HL-60 (cell line): ENCODE measurements at regions not wholly inside any gene's neighbourhood (a gene's known extent, or its start where the extent isn't known, plus 50 kb on each side); places are given as distances from the start of the nearest gene placed in this dataset.

Experiments used
- DNase-seq, 2 experiments: peaks; one replicate each; pipeline ENCODE4 v3.0.0-alpha.2; 2010 to 2020; ENCODE audit warnings: low read depth in 1 of 2, low spot score in 1 of 2
- H3K27ac ChIP-seq: fragments of 250-450 bp; sonication (Bioruptor Pico); replicated peaks from 2 replicates; pipeline ENCODE4 v1.5.1; 2020; ENCODE audit warnings: mild to moderate bottlenecking, moderate library complexity
- H3K27me3 ChIP-seq: fragments of 250-450 bp; sonication (Bioruptor Pico); 2 replicates; pipeline ENCODE4 v1.5.1; 2021; ENCODE audit warnings: mild to moderate bottlenecking, moderate library complexity; ENCODE audit not compliant: insufficient read depth, poor library complexity, severe bottlenecking
- H3K4me3 ChIP-seq: replicated peaks from 2 replicates; pipeline ENCODE4 v1.5.1; 2011; ENCODE audit warnings: mild to moderate bottlenecking, control low read depth, low read length; ENCODE audit not compliant: insufficient read depth
- GABPA ChIP-seq: IDR thresholded peaks from 2 replicates; pipeline ENCODE4 v1.6.1; 2012; ENCODE audit warnings: low read depth
- POLR2AphosphoS5 ChIP-seq: IDR thresholded peaks from 2 replicates; pipeline ENCODE4 v1.6.1; 2012; ENCODE audit warnings: low read depth
- SPI1 ChIP-seq: IDR thresholded peaks from 2 replicates; pipeline ENCODE4 v1.6.1; 2012; ENCODE audit warnings: low read depth, mild to moderate bottlenecking, borderline replicate concordance
- TF ChIP-seq, protein P1 (sequence below): IDR thresholded peaks from one replicate; pipeline ENCODE4 v1.5.1; 2011; ENCODE audit warnings: low read length, control low read depth, inconsistent platforms; ENCODE audit not compliant: insufficient read depth
- TF ChIP-seq, protein P2 (sequence below): IDR thresholded peaks from 2 replicates; pipeline ENCODE4 v1.6.1; 2012; ENCODE audit warnings: low read depth; ENCODE audit not compliant: insufficient replicate concordance

DNA sequence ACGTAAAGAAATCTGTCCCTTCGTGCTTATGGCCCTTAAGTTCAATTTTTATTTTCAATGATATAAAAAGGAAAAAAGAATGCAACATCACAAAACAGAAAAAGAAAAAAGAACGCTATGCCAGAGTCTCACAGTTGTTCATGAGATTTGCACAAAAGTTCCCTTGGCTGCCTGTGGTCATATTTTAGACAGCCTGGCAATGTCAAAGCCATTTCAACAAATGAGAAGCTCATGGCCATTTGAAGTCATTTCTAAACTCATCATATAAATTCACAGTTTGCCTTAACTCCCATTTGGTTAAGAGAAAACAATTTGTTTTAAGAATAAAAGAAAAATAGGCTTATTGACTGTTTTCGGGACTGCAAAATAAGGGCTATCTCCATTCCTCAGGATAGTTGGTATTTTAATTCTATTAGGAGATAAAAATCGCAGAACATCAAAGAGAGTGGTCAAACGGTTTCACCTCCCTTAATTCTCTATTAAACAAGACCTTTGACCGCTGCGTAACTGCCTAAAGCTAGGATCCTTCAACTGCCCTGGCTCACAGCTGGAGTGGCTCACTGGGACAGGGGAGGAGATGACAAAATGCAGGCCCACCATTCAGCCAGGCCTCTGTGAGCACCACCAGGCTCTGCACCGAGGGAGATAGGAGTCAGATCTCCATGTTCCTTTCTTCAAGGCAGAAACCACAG, 119.2 kb upstream of the DAAM1 start:
- no peak for TF ChIP-seq POLR2AphosphoS5
- TF ChIP-seq GABPA, result no peak
- TF ChIP-seq, protein P1, sequence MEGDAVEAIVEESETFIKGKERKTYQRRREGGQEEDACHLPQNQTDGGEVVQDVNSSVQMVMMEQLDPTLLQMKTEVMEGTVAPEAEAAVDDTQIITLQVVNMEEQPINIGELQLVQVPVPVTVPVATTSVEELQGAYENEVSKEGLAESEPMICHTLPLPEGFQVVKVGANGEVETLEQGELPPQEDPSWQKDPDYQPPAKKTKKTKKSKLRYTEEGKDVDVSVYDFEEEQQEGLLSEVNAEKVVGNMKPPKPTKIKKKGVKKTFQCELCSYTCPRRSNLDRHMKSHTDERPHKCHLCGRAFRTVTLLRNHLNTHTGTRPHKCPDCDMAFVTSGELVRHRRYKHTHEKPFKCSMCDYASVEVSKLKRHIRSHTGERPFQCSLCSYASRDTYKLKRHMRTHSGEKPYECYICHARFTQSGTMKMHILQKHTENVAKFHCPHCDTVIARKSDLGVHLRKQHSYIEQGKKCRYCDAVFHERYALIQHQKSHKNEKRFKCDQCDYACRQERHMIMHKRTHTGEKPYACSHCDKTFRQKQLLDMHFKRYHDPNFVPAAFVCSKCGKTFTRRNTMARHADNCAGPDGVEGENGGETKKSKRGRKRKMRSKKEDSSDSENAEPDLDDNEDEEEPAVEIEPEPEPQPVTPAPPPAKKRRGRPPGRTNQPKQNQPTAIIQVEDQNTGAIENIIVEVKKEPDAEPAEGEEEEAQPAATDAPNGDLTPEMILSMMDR, result no peak
- TF ChIP-seq, protein P2, sequence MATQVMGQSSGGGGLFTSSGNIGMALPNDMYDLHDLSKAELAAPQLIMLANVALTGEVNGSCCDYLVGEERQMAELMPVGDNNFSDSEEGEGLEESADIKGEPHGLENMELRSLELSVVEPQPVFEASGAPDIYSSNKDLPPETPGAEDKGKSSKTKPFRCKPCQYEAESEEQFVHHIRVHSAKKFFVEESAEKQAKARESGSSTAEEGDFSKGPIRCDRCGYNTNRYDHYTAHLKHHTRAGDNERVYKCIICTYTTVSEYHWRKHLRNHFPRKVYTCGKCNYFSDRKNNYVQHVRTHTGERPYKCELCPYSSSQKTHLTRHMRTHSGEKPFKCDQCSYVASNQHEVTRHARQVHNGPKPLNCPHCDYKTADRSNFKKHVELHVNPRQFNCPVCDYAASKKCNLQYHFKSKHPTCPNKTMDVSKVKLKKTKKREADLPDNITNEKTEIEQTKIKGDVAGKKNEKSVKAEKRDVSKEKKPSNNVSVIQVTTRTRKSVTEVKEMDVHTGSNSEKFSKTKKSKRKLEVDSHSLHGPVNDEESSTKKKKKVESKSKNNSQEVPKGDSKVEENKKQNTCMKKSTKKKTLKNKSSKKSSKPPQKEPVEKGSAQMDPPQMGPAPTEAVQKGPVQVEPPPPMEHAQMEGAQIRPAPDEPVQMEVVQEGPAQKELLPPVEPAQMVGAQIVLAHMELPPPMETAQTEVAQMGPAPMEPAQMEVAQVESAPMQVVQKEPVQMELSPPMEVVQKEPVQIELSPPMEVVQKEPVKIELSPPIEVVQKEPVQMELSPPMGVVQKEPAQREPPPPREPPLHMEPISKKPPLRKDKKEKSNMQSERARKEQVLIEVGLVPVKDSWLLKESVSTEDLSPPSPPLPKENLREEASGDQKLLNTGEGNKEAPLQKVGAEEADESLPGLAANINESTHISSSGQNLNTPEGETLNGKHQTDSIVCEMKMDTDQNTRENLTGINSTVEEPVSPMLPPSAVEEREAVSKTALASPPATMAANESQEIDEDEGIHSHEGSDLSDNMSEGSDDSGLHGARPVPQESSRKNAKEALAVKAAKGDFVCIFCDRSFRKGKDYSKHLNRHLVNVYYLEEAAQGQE, result no peak
- no peak for TF ChIP-seq SPI1
- H3K27ac ChIP-seq, result no peak overlapping the region
- peaks cover 3% of the 10 kb centered on the region for H3K27me3 ChIP-seq
- DNase-seq, result no peak
- no peak overlapping the region for H3K4me3 ChIP-seq

DNA sequence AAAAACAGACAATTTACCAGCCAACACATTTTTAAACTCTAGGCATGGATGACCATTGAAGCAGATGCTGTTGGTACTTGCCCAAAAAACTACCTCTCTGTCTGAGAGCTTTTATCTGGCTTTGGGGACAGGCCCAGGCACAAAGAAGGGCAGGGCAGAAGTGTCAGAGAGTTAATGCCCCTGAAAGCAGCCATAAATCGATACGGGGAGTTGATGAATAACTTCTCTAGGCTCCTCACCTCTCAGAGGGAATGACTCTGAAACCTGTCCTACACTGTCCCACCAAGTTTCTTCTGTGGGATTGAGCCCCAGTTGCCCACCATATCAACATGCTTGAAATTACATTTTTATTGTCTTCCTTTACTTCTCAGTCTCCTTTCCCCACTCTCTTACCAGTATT, 113.0 kb upstream of the DAAM1 start:
- TF ChIP-seq, protein P2, result no peak
- TF ChIP-seq, protein P1, result no peak
- TF ChIP-seq GABPA (no peak), POLR2AphosphoS5 (no peak), SPI1 (no peak)
- Histone ChIP-seq H3K27ac (no peak overlapping the region), H3K4me3 (no peak overlapping the region), H3K27me3 (peaks cover 6% of the 10 kb centered on the region)
- no peak for DNase-seq

DNA sequence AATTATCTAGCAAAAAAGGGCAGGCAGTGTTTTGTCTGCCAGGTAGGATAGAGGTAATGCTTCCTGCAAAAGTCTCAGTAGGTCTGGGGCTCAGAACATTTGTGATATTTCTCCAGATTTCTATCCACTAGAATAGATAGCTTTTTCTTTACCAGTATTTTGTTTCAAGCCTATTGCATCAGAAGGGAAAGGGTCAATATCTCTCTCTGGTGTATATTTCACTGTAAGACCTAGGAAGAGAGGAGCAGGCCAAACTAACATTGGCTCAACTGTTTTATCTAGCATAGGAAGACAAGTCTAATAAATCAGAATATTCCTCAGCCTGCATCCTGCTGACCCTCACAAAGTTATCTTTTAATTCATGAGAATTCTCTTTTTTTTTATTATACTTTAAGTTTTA, 106.7 kb upstream of the DAAM1 start:
- TF ChIP-seq, protein P2, result no peak
- TF ChIP-seq, protein P1, result no peak
- TF ChIP-seq GABPA (no peak), SPI1 (no peak), POLR2AphosphoS5 (no peak)
- peaks cover 3% of the 10 kb centered on the region for H3K27me3 ChIP-seq
- no peak overlapping the region for H3K27ac ChIP-seq
- no peak for DNase-seq
- no peak overlapping the region for H3K4me3 ChIP-seq
